CD4-positive, alpha-beta T cell treated with Interleukin-2 at 100 ng/mL for 4 hours (primary cell): ENCODE measurements at regions not wholly inside any gene's neighbourhood (a gene's known extent, or its start where the extent isn't known, plus 50 kb on each side); places are given as distances from the start of the nearest gene placed in this dataset.

Experiments
- DNase-seq: peaks from one replicate; pipeline ENCODE4 v3.0.0-alpha.2; 2020; ENCODE audit warnings: low spot score

DNA sequence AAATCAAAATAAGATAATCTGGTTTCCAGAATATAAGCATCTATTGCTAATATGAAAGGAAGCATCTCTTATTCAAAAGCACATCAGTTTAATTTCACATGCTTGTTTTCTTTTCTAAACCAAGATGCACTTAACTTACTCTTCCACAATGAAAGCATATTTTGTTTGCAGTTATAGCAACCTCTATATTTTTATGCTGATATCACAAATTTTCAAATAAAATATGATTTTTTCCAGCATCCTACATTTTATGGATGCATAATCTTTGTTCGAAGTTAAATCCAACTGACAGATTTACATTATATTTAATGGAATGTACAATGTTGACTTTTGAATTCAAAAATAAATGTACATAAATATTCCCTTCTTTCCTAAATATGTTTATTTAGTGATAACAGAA, 978.3 kb upstream of the B3GALT2 start:
- DNase-seq: no peak

DNA sequence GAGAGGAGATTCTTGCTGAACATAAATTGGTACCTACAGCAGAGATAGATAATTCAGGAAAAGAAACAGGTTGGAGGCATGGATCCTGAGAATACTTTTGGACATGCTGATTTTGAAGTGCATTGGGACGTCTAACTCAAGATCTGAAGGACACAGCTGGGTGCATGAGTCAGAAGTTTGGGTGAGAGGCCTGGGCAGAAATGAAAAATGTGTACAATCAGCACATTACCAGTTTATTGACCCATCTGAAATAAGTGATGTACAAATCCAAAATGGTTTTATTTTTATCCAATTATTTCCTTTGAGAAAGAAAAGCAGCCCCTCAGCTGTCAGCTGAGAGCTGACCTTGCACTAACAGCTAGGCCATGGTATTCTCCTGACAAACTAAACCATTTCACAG, 975.2 kb upstream of the B3GALT2 start:
- no peak for DNase-seq

DNA sequence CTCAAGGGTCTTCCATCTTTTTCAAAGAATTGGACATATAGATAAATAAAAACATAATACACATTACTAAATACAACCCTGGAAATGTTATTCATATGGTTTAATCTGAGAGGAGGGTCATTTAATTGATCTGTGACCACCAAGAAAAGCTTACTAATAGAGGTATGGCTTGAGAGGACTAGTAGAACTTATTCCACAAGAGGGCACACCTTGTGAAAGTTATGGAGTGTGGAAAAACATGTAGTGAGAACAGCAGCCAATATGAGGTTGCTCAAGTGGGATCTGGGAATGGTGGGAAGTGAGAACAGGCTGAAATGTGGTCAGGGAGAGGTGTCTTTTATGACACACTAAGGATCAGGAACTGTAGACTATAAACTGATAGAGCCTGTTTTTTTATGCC, 973.5 kb upstream of the B3GALT2 start:
- DNase-seq: no peak

DNA sequence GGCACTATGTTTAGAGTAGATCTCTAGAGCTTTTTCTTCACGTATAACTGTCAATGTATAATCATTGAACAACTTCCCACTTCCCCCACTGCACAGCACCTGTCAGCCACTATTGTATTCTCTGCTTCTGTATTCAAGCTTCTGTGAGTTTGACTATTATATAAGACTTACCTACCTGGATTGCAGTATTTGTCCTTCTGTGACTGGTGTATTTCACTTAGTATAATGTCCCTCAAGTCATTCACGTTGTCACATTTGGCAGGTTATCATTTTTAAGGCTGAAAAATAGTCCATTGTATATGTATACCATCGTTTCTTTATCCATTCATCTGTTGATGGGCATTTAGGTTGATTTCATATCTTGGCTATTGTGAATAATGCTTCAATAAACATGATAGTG, 969.5 kb upstream of the B3GALT2 start:
- no peak for DNase-seq

DNA sequence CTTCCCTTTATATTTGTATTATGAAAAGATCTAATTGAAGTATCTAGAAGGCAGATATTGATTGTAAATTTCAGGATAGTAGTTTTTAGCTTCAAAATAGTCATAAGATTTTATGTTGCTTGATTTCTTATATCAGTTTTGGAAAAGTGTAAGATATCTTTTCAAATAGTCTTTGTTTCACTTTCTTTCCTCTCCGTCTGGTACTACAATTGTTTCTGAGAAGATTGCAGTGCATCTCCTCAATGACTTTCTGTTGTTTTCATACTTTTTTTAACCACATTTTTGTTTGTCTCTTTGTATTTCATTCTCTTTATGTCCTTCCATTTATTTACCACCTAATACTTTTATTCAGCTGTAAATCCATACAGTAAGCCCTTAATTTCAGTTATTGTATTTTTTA, 964.6 kb upstream of the B3GALT2 start:
- DNase-seq: no peak

DNA sequence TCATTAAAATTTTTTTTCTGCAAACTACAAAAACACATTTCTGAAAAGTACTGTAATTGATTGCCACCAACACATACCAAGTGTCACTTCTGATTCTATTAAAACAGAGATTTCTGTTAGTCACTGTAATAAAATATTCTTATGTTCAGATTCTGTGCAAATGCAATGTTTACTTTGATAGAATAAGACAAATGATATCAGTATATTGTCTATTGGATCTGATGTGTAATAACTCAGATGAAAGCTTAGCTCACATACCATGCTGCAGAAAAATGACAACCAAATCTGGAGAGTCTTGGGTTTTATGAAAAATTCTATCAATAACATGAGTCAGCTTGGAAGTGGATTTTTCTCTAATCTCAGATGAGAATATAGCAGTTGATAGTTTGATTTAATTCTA, 963.8 kb upstream of the B3GALT2 start:
- DNase-seq: no peak

DNA sequence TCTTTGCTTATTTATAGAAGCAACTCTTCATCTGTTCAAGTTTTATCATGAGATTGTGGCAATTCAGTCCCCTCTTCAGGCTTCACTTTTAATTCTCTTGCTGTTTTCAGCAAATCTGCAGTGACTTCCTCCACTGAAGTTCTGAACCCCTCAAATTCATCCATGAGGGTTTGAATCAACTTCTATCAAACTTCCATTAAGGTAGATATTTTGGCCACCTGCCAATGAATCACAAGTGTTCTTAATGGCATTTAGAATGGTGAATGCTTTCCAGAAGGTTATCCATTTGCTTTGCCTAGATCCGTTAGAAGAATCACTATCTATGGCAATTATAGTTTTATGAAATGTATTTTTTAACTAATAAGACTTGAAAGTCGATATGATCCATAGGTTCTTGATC, 946.7 kb upstream of the B3GALT2 start:
- no peak for DNase-seq

DNA sequence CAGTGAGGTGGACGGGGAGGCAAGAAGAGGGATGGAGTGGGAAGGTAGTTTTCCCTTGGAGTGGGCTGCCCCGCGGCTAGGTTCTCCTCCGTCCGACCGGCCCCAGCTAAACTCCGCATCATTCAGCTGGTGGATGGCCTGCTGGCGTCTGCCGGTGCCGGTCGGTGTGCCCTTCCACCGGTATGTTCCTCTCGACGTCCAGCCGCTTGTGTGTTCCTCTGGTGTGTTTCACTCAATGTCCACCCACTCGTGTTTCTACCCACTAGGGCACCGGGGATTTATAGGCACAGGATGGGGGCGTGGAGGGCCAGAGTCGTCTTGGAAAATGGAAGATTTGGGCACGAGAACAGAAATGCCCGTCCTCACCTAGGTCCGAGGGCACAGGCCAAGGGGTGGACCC, 931.7 kb upstream of the B3GALT2 start:
- DNase-seq: no peak

DNA sequence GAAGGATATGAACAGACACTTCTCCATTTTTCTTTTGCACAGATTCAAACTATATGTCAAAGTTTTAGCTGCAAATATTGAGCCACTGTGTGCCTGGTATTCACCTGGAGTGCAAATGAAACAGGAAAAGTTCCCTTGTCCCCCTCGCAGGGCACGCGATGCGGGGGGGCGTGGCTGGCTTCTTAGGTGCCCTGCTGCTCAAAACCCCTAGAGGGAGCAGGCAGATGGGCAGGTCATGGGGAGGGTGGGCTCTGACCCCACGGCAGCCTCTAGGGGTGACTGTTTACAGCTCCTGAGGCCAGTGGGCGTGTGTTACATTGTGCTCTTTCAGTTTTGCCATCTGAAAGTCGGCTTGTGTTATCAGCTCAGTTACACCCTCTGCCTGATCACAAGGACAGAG, 931.2 kb upstream of the B3GALT2 start:
- DNase-seq: no peak

DNA sequence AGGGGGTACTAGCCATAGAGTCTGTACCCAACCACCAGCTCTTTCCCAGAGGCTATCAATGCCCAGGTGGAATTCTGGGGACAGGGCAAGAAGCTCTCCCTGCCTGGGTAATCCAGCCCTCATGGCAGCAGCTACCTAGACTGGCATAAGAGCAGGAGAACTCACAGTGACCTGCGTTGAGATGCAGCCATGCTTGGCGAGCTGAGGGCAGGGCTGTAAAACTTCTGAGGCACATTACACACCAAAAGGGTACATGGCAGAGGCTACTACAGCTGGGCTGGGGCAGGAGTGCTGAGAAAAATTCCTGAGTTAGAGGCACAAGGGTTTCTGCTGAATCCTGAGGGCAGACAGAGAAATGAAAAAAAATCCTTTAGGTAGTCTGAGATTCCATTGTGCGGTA, 927.9 kb upstream of the B3GALT2 start:
- no peak for DNase-seq

DNA sequence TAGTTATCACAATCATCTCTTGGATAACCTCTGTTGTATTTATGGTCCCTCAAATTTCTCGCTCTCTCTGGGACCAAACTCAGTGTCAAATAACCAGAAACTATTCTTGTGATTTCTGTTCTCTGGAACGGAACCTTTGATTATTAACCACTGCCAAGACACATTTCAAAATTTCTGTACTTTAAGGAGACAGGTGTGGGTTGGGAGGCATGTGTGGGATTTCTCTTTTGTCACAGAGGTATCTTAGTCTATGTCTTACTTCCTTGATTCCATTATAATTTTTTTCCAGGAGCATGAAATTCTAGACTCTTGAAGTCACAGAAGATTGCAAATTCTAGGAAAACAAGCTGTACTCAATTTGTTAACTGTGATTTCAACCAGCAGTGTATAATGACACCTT, 919.0 kb upstream of the B3GALT2 start:
- DNase-seq: no peak

DNA sequence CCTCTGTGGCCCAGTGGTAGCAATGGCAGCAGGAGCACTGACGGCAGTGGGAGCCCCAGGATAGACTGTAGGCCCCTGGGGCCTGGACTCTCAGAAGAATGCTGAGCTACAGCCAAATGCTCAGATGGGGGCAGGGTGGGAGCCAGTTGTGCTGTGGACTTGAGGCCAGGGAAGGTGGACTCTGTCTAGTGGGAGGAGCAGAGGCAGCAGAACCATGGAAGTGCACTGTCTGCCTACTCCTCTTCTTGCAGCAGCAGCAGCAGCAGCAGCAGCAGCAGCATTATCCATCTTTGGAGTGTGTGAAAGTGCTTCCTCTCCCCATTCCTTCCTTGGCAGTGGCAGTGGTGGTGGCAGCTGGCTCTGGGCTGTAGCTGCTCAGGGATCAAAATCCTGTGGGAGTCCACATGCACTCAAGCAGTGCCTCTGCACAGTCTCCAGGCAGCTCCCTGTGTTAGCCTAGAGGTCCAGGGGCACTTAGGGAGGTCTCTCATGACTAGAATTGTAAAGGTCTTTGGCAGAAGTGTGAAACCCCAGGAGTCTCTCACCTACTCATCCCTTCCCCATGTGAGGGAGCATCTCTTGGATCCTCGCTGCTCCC, 917.9 kb upstream of the B3GALT2 start:
- no peak for DNase-seq

DNA sequence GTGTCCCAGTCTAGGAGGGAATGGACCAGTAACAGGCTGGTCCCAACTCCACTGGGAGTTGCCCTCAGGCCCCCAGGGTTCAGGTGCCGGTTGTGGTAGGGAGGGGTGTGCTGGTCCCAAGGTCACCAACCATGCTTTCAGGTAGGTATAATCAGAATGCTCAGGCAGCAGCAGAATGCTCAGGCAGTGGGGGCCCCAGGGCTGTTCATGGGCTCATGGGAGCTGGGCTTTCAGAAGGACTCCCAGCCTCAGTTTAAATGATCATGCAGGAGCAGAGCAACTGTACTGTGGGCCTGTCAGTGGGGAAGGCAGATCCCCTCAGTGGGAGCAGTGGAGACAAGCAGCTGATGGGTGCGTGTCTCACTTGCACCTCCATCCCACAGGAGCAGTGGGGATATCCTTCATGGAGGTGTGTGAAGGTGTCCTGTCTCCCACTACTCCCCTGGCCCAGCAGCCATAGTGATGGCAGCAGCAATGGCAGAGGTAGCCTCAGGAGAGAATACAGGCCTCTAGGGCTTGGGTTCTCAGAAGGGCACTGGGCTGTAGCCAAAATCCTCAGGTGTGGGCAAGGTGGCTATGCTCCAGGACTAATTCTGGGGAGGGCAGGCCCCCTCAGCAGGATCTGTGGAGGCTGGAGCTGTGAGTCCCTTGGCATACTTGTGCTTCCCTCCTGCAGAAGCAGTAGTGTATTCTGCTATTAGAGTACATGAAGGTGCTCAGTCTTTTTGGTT, 917.3 kb upstream of the B3GALT2 start:
- no peak for DNase-seq

DNA sequence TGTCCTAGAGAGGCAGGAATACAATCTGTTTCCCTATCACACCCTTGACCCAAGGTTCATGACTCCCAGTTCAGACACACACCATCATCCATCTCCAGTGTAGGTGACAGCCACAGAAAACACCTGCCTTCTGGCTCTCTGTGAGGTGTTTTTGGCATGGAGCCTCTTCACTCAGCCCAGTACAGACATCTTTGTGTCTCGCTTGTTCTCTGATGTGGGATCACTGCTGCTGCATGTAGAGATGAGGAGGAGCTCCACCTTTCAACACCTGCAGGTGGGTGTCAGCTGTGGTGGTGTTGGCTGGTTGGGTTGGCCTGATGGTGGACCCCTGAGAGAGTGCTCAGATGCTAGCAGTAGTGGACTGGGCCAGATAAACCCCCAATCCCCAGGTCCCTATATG, 916.7 kb upstream of the B3GALT2 start:
- DNase-seq: no peak

DNA sequence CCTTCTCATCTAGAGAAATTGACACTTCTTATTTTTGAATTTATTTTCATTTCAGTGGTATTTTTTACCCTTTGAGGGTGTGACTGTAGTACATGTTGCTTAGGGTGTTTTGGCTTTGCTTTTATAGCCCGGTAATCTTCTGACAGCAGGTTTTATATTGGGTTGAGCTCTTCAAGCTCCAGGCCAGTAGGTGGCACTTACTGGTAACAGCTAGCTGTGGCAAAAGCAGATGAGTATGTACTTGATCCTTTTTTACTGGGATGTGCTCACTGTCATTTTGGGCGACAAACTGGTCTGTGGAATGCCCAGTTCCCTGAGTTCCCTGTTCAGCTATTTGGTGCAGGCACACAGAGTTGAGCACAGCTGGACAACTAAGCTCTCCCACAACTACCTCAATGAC, 916.2 kb upstream of the B3GALT2 start:
- DNase-seq: no peak

DNA sequence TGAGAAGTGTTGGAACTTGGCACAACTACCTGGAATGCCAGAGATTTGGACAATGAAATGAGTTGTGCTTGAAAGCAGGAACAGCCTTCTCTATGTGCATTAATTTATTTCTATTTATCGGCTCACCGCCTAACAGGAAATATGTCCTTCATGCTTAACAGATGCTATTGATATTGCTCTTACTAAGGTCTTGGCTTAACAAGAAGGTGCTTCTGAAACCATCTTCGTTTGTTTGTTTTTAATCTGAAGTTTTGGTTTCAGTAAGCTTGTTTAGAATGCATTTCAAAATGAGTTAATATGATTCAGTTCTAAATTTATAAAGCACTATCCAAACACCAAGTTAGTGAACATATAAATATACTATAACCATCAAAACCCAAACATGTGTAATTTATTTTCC, 898.3 kb upstream of the B3GALT2 start:
- DNase-seq: no peak

DNA sequence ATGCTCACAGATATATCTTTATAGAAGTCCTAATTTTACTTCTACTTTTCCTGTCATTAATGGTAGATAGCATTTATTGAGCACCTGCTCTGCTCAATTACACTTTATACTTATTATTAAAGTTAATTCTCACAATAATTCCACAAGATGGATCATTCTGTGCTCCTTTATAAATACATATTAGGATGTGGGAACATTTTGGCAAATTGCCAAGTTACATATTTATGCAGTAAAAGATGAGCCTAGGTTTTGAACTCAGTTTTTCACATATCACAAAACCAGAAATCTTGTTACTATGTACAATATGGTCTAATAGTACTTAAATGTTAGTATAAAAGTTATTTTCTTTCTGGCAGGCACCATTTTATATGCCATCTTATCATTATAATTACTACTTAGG, 895.0 kb upstream of the B3GALT2 start:
- DNase-seq: no peak

DNA sequence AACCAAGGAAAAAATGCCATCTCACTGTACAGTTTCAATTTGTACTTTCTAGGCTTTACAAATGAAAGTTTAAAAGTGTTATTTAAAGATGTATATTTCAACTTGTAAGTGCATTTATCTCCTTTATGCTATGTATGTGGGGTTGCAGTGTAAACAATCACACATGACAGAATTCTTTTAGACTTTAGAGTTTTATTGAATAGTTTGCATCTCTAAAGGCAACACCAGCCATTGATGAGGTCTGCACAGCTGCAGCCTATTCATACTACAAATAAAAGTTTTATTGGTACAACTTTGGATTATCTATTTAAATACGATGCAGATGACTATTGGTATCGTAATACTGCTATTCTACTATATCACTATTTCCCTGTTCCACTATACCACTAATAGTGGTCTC, 894.4 kb upstream of the B3GALT2 start:
- DNase-seq: no peak

DNA sequence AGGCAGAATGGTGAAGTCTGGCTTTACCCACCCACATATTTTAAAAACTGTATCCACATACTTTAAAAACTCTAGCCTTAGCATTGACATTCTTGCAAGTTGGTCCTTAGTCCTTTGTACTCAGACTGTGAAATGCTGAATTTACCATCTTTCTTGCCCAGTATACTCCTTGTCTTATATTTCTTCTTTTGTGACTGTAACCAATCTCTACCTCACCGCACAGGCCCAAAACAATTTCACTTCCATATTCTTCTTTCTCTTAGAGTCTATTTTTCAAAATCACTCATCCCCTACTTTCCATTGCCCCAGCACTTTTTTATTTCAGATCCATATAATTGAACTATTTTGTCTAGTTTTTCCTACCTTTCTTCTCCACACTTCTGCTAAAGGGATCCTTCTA, 892.4 kb upstream of the B3GALT2 start:
- no peak for DNase-seq

DNA sequence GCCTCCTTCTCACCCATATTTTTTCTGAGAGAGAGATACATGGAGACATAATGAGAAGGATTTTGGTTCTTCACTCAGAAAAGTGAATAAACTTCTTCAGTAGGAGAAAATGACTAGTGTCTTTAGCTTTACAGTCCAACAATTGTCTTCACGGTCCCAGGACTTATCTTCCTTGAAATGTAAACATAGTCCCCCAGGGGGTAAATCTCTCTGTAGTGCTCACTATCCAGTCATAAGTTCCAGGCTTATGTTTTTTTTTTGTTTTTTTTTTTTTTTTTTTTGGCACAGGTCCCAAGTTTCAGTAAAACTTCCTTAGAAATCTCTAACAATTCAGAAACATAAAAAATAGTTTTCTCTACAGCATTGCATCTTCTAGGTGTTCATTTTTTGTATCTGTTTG, 890.2 kb upstream of the B3GALT2 start:
- DNase-seq: no peak

DNA sequence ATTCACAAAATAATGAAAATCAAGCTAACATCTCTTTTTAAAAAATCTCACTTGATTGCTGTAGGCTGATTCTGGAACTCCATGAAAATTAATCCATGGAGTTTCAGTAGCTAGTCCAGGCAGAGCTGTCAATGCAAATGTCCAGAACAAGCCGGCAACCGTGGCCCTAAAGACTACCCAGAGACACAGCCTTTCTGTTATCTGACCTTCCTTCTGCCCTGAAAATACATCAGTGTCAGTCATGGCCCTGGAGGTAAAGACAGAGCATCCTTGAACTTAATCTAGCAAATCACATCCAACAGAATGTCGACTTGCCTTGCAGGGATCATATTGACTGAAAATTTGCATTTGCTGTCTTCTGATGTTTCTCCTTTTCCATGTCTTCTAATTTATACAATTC, 887.4 kb upstream of the B3GALT2 start:
- no peak for DNase-seq

DNA sequence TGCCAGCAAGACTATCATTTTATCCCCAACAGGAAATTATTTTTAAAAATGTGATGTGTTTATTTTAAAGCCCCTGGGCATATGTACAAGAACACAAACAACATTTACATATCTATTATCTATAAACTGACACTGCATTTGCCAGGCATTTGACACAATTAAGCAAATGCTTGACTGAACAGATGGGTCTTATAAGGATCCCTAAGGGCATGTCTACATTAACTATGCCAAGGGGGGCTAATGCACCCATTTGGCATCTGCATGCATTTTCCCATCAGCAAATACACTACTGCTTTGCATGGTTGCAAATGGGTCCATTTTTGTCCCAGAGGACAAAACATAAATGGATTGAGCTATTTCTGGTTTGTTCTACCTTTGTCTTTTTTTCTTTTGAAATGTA, 884.8 kb upstream of the B3GALT2 start:
- no peak for DNase-seq

DNA sequence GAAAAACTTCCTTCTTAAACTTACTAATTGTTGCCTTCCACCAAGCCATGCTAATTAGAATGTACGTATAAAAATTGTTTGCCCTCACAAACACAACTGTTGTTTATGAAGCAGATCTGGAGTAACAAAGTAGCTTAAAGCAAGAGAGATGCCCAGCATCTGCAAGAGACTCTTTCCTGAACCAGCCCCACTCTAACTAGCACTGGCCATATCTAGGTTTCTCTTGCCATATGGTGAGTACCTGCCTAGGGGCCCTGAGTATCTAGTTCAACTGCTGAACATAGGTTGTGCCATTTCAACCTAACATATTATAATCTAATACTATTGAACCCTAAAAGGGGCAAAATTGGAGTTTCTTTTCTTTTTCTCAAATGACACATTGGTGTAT, 883.4 kb upstream of the B3GALT2 start:
- no peak for DNase-seq

DNA sequence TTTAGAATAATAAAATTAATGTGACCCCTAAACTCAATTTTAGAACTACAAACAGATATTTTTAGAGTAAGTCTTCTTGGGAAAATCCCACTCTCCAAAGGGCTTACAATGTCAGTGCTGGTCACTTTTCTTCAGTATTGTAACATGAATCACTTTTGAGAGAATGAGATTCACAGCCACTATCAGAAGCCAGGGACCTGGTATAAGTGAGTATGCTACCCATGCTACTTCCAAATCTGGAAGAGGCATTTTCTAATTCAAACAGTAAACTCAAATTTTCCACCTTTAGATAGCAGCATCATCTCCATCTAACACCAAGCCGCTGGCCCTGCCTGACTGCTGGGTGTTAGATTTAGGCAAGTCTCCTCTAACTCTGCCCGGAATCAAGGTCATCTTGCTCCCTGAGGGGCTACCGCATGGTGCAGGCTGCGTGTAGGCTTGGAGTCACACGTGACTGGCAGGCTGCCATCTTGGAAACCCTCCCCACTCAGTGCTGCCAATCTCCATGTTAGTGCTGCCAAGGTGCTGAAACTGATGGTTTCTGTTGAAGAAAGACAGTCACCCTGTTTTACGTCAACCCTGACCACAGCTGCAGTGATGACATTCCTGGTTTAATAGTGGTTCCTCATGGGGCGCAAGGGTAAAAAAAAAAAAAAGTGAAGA, 882.9 kb upstream of the B3GALT2 start:
- no peak for DNase-seq
